ENCODE measurements at regions not wholly inside any gene's neighbourhood (a gene's known extent, or its start where the extent isn't known, plus 50 kb on each side); places are given as distances from the start of the nearest gene placed in this dataset.

DNA sequence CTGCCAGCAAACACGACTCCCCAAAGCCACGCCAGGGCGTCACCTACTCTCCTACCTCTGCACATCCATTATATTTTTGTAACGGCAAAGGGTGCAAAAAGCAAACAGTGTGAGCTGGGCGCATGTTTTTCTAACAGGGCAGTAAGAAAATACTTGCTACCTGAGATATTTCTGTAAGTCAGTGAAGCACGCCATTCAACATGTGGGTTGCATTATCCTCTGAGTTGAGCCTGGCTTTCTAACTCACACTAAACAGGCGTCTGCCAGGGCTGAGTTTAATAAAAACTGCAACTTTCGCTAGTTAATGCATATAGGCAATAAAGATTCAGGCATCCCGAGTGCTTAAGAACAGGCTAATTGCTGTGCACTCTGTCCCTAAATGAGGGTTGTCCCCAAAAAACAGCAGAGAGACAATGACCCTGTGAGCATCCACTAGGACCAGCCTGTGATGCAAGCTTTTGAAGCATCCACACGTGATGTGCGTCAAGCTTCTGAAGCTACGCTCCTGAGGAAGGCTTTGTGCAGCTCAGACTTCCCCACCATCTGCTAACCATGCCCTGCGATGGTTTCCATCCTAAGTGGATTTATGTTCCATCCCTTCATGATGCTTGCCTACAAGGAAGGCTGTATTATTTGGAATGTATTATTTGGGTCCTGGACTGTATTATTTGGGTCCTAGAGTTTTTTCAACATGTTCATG, 70.0 kb upstream of the SIM2 start:
- no peak for DNase-seq (ENCODE audit: low read depth)

DNA sequence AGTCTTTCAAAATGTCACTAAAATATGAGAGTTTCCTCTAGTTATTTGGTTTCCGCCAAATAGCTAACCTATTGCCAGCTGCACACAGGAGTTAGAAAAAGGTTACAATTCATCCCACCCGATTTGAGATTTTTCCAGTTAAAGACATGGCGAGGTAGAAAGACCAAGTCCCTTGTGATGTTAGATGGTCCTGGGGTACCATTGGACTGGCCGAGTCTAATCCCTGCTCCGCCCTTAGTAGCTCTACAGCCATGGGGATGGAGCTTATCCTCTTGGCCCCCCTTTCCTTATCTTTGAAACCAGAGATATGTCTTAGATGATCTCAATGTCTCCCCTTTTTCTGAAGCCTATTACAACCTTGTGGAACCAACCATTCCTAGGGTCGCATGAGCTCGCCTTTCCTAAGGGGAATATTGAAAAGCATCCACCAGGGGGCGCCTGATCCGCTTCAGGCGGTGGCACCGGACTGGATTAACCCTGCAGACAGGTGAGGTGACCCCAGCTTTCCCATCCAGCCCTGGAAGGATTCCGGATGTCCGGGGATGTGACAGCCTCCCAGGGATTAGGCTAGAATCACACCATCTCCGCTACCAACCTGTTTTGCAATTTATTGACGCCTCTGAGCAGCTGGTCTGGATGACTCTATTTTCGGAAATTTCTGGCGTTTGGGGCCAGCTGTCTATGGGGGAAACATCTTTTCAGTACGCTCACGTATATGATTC, 68.3 kb upstream of the SIM2 start:
- DNase-seq (ENCODE audit: low read depth), result peak; percentile 63

DNA sequence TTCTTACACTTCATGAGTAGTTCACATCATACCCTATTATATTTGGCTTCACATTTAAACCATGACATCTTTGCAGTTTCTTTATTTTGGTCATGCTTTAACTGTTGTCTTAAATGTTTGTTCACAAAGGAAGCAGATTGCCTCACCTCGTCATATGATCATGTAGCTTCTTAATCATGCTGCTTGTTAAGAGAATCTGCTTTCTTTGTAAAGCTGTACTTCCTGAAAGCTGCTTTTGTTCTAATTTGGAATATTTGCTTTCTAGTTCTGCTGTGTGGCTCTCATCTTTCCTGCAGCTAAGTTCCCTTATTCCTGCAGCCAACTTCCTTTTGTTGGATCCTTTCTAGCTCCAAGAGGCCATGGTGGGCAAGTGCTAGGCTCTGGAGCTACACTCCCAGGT, 62.9 kb upstream of the SIM2 start:
- DNase-seq (ENCODE audit: low read depth), result no peak

DNA sequence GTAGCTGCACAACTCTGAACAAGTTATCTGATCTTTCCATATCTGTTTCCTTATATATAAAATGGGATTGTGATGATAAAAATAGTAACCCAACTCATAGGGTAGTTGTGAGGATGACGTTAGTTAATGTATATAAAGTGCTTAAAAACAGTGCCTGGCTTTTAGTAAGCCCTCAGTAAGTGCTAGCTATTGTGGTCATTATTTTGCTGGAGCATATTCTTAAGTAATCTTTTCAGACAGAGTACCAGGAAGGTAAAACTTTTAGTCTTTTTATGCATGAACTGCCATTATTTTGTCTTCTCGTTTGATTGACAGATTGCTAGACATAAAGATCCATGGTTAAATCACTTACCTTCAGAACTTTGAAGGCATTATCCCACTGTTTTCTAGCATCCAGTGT, 62.5 kb upstream of the SIM2 start:
- DNase-seq (ENCODE audit: low read depth), result no peak

DNA sequence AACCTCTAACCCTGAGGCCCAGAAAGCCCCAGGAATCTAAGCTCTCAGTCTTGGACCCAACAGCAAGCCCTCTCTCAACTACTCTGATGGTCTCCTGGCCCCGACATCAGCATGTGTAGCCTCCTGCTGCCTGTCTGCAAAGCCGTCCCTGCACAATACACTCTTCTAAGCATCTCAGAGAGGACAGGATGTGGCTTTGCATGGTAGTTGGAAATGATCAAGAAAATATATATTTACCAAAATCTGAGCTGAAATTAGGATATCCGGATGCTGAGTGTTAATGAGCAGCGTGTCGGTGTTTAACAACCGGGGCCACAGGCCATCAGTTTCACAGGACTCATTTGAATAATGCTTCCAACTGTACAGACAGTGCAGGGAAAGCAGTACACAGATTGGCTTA, 59.1 kb upstream of the SIM2 start:
- no peak for DNase-seq (ENCODE audit: low read depth)

DNA sequence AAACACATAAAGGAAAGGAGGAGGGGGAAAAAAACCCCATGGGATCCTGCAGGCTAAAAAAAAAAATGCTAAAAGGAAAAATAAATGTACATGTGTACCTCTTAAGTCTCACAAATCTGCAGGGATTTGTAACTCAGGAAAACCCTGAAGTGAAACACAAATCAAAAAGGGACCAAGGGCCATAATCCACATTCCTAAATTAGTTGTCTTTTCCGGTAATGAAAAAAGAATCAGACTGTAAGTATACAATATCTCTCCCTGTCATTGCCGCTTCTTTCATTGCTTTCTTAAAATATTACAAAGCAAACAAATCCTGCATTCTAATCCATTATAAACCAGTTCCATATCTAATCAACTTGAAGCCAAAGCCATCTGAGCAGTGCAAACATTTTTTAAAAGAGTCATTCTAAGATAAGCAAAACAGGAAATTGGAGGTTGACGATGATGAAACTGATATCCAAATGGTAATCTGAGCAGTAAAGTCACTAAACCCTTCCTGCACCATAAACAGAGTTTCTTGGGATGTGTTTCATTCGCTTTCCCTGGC, 58.7 kb upstream of the SIM2 start:
- DNase-seq (ENCODE audit: low read depth), result no peak

DNA sequence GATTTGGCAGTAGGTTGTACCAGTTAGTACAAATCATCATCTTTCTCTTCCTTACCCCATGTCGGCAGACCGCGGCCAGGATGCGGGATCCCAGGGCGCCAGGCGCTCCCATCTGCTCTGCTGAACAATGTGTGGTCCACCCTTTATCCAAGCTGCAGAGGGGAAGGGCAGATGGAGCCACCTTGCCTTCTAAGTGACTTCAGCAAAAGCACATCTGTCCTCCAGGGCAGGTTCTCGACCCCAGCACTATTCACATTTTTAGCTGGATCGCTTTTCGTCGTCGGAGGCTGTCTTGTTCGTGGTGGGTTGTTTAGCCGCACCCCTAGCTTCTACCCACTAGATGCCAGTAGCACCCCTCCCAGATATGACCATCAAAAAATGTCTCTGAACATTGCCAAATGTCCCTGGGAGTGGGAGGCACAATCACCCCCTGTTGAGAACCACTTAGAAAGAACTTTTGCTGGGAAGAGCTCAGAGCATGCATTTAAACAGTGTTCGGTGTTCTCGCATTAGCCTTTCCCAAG, 58.1 kb upstream of the SIM2 start:
- DNase-seq (ENCODE audit: low read depth), result no peak

DNA sequence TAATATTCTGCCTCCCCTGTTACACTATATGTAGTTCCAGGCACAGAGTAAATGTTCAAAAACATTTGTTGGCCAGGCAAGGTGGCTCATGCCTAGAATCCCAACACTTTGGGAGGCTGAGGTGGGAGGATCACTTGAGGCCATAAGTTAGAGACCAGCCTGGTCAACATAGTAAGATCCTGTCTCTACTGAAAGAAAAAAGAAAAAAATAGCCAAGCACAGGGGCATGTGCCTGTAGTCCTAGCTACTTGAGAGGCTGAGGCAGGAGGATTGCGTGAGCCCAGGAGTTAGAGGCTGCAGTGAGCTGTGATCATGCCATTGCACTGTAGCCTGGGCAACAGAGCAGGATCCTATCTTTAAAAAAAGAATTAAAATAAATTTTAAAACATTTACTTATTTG, 57.6 kb upstream of the SIM2 start:
- no peak for DNase-seq (ENCODE audit: low read depth)

DNA sequence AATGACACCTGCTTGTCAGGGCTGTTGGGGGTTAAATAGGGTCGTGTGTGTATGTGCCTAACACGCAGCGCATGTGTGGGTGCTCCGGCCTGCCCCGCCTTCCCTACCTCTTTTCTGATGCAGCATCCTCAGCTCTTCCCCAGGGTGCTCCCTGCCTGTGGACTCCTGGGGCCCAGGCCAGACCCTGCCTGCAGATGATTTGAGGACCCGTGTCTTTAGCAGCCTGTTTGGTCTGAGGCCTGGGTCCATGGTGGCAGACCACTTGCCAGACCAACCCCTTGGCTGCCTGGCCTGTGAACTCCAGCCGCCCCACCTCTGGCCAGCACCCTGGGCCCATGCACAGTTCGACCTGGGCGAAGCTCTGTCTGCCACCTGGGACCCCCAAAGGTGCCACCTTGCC, 57.0 kb upstream of the SIM2 start:
- DNase-seq (ENCODE audit: low read depth), result no peak

DNA sequence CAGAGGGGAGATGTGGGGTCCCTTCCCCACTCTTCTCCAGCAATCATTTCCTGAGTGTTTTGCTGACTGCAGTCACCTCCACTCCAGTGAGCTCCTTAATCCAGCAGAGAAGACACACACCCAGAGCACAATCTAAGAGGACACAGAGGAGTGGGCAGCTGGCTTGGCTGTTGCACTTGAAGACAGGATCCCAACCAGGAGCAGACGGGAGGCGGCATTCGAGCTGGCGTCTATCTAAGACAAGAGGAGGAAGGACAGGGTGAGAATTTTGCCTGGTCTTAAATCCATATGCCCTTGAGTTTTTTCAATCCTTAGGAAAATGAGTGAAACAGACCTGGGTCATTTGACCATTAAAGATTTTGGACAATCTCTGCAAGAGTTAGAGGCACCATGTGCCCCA, 56.1 kb upstream of the SIM2 start:
- DNase-seq (ENCODE audit: low read depth), result no peak

DNA sequence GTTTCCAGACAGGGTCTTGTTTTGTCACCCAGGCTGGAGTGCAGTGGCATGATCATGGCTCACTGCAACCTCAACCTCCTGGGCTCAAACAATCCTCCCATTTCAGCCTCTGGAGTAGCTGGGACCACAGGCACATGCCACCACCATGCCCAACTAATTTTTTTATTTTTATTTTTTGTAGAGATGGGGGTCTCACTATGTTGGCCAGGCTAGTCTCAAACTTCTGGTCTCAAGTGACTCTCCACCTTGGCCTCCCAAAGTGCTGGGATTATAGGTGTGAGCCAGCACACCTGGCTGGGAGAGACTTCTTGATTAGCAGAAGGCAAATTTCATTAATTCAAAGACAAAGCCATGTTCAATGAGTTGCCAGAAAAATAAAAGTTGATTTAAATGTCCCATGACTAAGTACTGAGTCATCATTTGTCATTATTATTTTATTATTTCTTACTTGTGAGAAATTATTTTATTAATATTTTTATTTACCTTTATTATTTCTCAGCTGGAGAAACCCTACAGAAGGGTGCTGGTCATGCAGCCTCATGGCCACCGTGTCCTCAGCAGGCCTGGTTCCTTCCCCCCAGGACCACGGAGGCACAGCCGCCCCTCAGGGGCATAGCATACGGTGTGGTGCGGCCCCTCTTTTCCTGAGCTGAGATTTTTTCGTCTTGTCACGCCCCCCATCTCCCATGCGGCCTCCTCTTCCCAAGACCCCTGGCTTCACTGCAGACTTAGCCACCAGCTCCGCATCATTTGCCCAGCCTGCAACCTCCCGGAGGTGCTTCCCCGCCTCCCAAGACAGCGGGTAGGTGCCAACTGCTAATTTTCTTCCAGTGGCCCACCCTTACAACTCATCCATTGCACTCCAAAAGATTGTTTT, 55.3 kb upstream of the SIM2 start:
- DNase-seq (ENCODE audit: low read depth), result no peak

DNA sequence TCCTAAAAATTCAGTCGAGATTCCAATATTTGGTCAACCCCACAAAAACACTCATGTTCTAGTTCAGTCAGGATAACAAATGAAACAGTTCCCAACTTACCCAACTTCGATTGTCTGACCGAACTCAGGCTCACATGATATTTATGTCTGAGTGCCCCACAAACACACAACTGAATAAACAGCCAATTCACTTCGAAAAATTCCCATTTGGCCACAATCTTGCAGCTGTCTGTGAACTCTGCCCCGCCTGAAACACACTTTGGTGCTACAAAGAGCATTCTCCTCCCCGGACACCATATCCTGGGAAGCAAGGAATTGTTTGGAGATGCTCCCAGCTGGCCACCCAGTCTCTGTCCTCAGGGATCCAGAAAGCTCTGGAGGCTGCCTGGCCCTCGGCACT, 52.9 kb upstream of the SIM2 start:
- DNase-seq (ENCODE audit: low read depth), result no peak

DNA sequence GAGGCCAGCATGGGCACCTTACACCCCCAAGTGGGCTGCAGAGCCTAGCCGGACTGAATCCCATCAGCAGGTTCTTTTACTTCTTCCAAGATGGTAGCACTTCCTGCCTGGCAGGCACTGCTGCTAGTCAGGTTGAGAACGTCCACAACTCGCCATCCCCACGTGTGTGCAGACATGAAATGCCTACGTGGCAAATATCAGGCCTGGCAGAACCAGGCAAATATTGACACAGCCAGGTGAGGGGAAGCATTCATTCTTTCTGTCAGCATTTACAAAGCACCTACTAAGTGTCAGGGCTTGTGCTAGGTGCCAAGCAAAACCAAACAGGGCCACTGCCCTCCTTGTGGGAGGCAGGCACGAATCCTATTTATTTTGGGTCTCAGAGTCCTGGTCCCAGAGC, 52.3 kb upstream of the SIM2 start:
- no peak for DNase-seq (ENCODE audit: low read depth)

DNA sequence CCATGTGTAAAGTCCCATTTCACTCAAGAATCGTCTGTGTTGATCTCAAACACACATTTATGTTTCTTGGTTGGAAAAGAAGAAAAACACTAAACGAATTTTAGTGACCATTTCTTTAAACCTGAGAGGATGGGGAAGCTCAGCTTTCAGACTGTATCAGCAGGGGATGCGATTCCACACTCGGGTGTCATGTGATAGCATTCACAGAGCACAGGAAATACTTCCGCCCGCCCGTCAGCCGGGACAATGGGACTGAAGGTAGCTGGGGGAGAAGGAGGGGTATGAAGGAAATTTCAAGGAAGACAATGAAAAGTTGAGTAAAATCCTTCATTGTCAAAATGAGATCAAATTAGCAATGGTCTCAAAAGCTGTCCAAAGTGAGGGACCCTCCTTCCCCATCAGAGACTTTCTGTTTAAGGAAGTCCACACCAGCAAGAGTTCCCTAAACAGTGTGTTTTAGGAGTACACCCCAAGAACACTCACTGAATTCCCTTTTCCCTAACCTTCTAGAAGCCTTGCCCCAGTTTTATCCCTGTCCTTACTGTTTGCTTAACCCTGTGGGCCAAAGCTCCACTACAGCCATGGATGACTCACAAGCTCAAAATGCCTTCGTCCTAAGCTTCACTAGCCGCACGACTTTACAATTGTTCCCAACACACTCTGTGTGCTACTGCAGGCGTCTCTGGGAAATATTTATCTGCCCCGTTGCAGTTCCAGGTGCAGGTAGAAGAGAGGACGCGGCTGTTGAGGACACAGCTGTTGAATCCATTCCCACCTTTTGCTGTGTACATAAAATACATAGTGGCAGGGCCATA, 51.4 kb upstream of the SIM2 start:
- DNase-seq (ENCODE audit: low read depth), result no peak

Data from activated T-cell treated with anti-CD3 and anti-CD28 coated beads for 1 hour (primary cell).